Endothelial cell of umbilical vein (primary cell): ENCODE measurements at regions not wholly inside any gene's neighbourhood (a gene's known extent, or its start where the extent isn't known, plus 50 kb on each side); places are given as distances from the start of the nearest gene placed in this dataset.

Experiments
- CTCF ChIP-seq, 2 donors: IDR thresholded peaks; 1 replicate in 1 of 2; 2 replicates in 1 of 2; pipeline ENCODE4 v1.5.1; 2011; ENCODE audit warnings: low read length in 2 of 2, mild to moderate bottlenecking in 2 of 2, moderate library complexity in 2 of 2, control low read depth in 1 of 2, inconsistent platforms in 1 of 2, low read depth in 1 of 2; ENCODE audit not compliant: insufficient read depth in 1 of 2; ENCODE audit errors: extremely low read depth in 1 of 2
- EZH2 ChIP-seq: IDR thresholded peaks from 2 replicates; pipeline ENCODE4 v1.6.1; 2012; ENCODE audit warnings: borderline replicate concordance, low read depth, mild to moderate bottlenecking, moderate library complexity, low read length, inconsistent platforms; ENCODE audit not compliant: severe bottlenecking
- FOS ChIP-seq: IDR thresholded peaks from 2 replicates; pipeline ENCODE4 v1.6.1; 2011; ENCODE audit warnings: mild to moderate bottlenecking, low read length, moderate library complexity, borderline replicate concordance; ENCODE audit not compliant: insufficient read depth
- JUN ChIP-seq: IDR thresholded peaks from 2 replicates; pipeline ENCODE4 v1.6.1; 2011; ENCODE audit warnings: borderline replicate concordance, low read depth; ENCODE audit not compliant: insufficient read length, insufficient read depth
- MAX ChIP-seq: IDR thresholded peaks from 2 replicates; pipeline ENCODE4 v1.6.1; 2011; ENCODE audit not compliant: insufficient read depth, insufficient read length
- POLR2A ChIP-seq: IDR thresholded peaks from 2 replicates; pipeline ENCODE4 v1.6.1; 2012; ENCODE audit warnings: low read depth, mild to moderate bottlenecking, control low read depth, low read length

GRCh38 chr2:145273840-145274239, 753.9 kb upstream of the ZEB2 start:
- TF ChIP-seq FOS (peak; percentile 19), MAX (no peak), POLR2A (no peak), EZH2 (no peak), CTCF (IDR thresholded peaks at IDR 0.05; ENCODE audit: extremely low read depth in 1 of 2, insufficient read depth in 1 of 2, low read depth in 1 of 2, low read length in 2 of 2) (no peak), JUN (no peak)
